K562 (cell line): ENCODE measurements at regions not wholly inside any gene's neighbourhood (a gene's known extent, or its start where the extent isn't known, plus 50 kb on each side); places are given as distances from the start of the nearest gene placed in this dataset.

Experiments
- ATAC-seq: fragments of 200-7000 bp; cut with Tn5 transposase; 3 replicates; pipeline ENCODE4 v1.9.1; 2020; ENCODE audit warnings: moderate library complexity
- BruUV-seq: library from RNA; stranded (reverse); fragments of 400-500 nt; replicated peaks from 2 replicates; lab custom pipeline; 2021; lab: Mats Ljungman, UMichigan
- CTCF ChIA-PET: fragments of 300-600 bp; formaldehyde crosslinking; extraction: SDS; loops from one replicate; lab custom pipeline; 2021; ENCODE audit warnings: low intra/inter-chr PET ratio; lab: Yijun Ruan, JAX
- POLR2A ChIA-PET: fragments of 300-600, 350-650 bp; sonication (Branson Sonifier 250); formaldehyde crosslinking; extraction: SDS; loops from one replicate; lab custom pipeline; 2021; ENCODE audit warnings: antibody characterized with exemption, inconsistent platforms; lab: Yijun Ruan, JAX
- DNase-seq, 4 experiments: peaks; one replicate each; pipeline versions ENCODE4 v3.0.0 to v3.0.0-alpha.2; 2011 to 2018; ENCODE audit warnings: low spot score in 3 of 4, mixed read lengths in 3 of 4; ENCODE audit errors: extremely low read depth in 1 of 4
- FAIRE-seq: peaks from 2 replicates; lab custom pipeline; 2011; peaks lifted over from hg19 to GRCh38; lab: Jason Lieb, UNC
- H2AFZ ChIP-seq: 2 replicates; pipeline ENCODE4 v1.6.0; 2011; ENCODE audit warnings: low read depth, low read length, control low read depth, inconsistent platforms
- H3K27ac ChIP-seq: fragments of 200-600 bp; 3 replicates; pipeline ENCODE4 v1.8.0; 2011; ENCODE audit warnings: low read depth, mild to moderate bottlenecking, control low read depth, inconsistent platforms, low read length, moderate library complexity, mixed read lengths; ENCODE audit errors: extremely low read depth
- H3K27me3 ChIP-seq, 2 experiments: fragments of 300-600 bp in 1 of 2; 2 replicates in 1 of 2; 3 replicates in 1 of 2; pipeline versions ENCODE4 v1.6.0 to v1.8.0; 2011; ENCODE audit warnings: inconsistent platforms in 2 of 2, low read length in 2 of 2, mild to moderate bottlenecking in 1 of 2, mixed read lengths in 1 of 2, moderate library complexity in 1 of 2; ENCODE audit not compliant: control insufficient read depth in 2 of 2, insufficient read depth in 2 of 2
- H3K36me3 ChIP-seq: fragments of 300-600 bp; 3 replicates; pipeline ENCODE4 v1.8.0; 2011; ENCODE audit warnings: mild to moderate bottlenecking, low read length, inconsistent platforms; ENCODE audit not compliant: control insufficient read depth, insufficient read depth
- H3K4me1 ChIP-seq, 2 experiments: fragments of 200-600 bp in 1 of 2; replicated peaks in 1 of 2; 2 replicates in 1 of 2; 3 replicates in 1 of 2; pipeline versions ENCODE4 v1.5.1 to v1.8.0; 2011; ENCODE audit warnings: inconsistent platforms in 2 of 2, low read length in 2 of 2, mild to moderate bottlenecking in 1 of 2, mixed read lengths in 1 of 2, moderate library complexity in 1 of 2; ENCODE audit not compliant: control insufficient read depth in 2 of 2, insufficient read depth in 2 of 2
- H3K4me2 ChIP-seq: 2 replicates; pipeline ENCODE4 v1.6.1; 2011; ENCODE audit warnings: low read length, control low read depth, inconsistent platforms, mixed read lengths; ENCODE audit not compliant: insufficient read depth
- H3K4me3 ChIP-seq: fragments of 200-600 bp; sonication (generic), shearing (Covaris generic); 2 replicates; pipeline ENCODE4 v1.5.1; 2016; ENCODE audit warnings: control low read depth, inconsistent platforms
- H3K79me2 ChIP-seq: fragments of 200-600 bp; 3 replicates; pipeline ENCODE4 v1.8.0; 2011; ENCODE audit warnings: low read length, inconsistent platforms; ENCODE audit not compliant: control insufficient read depth, insufficient read depth
- H3K9ac ChIP-seq, 2 experiments: 2 replicates each; pipeline versions ENCODE4 v1.6.0 to v1.6.1; 2011; ENCODE audit warnings: low read depth in 2 of 2, low read length in 2 of 2, control low read depth in 1 of 2, inconsistent platforms in 1 of 2, mild to moderate bottlenecking in 1 of 2, mixed read lengths in 1 of 2; ENCODE audit not compliant: insufficient read depth in 1 of 2
- H3K9me1 ChIP-seq: one replicate; pipeline ENCODE4 v1.6.0; 2011; ENCODE audit warnings: inconsistent platforms, mild to moderate bottlenecking, low read length, moderate library complexity; ENCODE audit not compliant: control insufficient read depth, insufficient read depth
- H3K9me3 ChIP-seq: replicated peaks from 2 replicates; pipeline ENCODE4 v1.5.1; 2011; ENCODE audit warnings: low read depth, low read length, inconsistent platforms; ENCODE audit not compliant: control insufficient read depth, insufficient read depth
- H4K20me1 ChIP-seq: replicated peaks from 2 replicates; pipeline ENCODE4 v1.6.1; 2011; ENCODE audit warnings: low read length, inconsistent platforms, mixed read lengths; ENCODE audit not compliant: control insufficient read depth, insufficient read depth
- DIDO1 ChIP-seq: fragments of 450-650 bp; IDR thresholded peaks from 2 replicates; pipeline ENCODE4 v1.6.1; 2016; ENCODE audit warnings: low read depth, missing biosample characterization, missing genetic modification characterization
- ESRRB ChIP-seq: fragments of 250-450 bp; sonication (Bioruptor Pico); IDR thresholded peaks from 2 replicates; pipeline ENCODE4 v1.5.0; 2020; ENCODE audit warnings: mild to moderate bottlenecking, moderate library complexity, borderline replicate concordance
- EWSR1 ChIP-seq: fragments of 450-650 bp; IDR thresholded peaks from 2 replicates; pipeline ENCODE4 v1.6.1; 2018; ENCODE audit warnings: borderline replicate concordance, mild to moderate bottlenecking, low read depth, moderate library complexity; ENCODE audit not compliant: partially characterized antibody
- SMARCB1 ChIP-seq: IDR thresholded peaks from 2 replicates; pipeline ENCODE4 v1.6.1; 2011; ENCODE audit warnings: improper control_type of control experiment, low read depth; ENCODE audit not compliant: insufficient read length
- SMARCC2 ChIP-seq: fragments of 450-650 bp; IDR thresholded peaks from 2 replicates; pipeline ENCODE4 v1.6.1; 2017; ENCODE audit warnings: antibody characterized with exemption, moderate library complexity, mild to moderate bottlenecking, low read depth
- SPI1 ChIP-seq: IDR thresholded peaks from 2 replicates; pipeline ENCODE4 v1.6.1; 2011; ENCODE audit warnings: low read depth, low read length, control low read depth, borderline replicate concordance
- ZBTB17 ChIP-seq: fragments of 450-650 bp; formaldehyde crosslinking; IDR thresholded peaks from 2 replicates; pipeline ENCODE4 v1.4.0; 2020; ENCODE audit warnings: mild to moderate bottlenecking
- ZNF224 ChIP-seq: sonication (generic); formaldehyde crosslinking; IDR thresholded peaks from 2 replicates; pipeline ENCODE4 v1.8.0; 2022; ENCODE audit warnings: mild to moderate bottlenecking, missing genetic modification reagents
- ZNF77 ChIP-seq: fragments of 250-450 bp; sonication (Bioruptor Pico); IDR thresholded peaks from 2 replicates; pipeline ENCODE4 v1.5.0; 2020
- WGBS: fragments of 100-300 bp; shearing (Covaris generic); methylation state at CpG from one replicate; pipeline ENCODE4 v1.1.6; 2016; ENCODE audit warnings: low coverage, mixed read lengths; ENCODE audit not compliant: insufficient coverage; ENCODE audit errors: missing lambda C conversion rate; 5-methylcytosine and 5-hydroxymethylcytosine counted together
- in situ Hi-C: fragments of 300-500 bp; cut with MboI; formaldehyde crosslinking; loops from 4 replicates; pipeline ENCODE4 v1.15.0; 2018; ENCODE audit warnings: inconsistent platforms, mixed read lengths
- intact Hi-C: fragments of 100-400 bp; cut with micrococcal nuclease; formaldehyde crosslinking; loops from 2 replicates; pipeline ENCODE4 v1.14.2; 2022
- TF ChIP-seq, protein P1 (sequence below): sonication (generic); formaldehyde crosslinking; IDR thresholded peaks from 2 replicates; pipeline ENCODE4 v1.8.0; 2022; ENCODE audit warnings: mild to moderate bottlenecking, missing genetic modification reagents

DNA sequence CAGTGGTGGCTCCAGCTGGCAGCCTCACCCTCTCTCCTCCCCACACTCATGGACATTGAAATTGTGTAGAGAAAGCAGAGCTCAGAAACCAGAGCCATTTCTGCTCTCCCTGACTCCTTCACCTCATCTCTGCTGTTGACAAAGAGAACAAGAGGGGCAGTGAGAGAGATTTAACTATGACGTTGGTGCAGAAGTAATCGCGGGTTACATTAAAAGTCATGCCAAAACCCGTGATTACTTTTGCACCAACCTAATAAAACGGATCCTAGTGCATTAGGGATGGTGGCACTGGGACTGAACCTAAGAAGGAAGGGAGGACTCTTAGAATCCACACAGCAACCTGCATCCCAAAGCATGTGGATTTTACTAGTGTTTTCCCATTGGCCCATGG, 113.3 kb upstream of the CDC42EP3 start:
- Histone ChIP-seq H3K4me2 (no peak overlapping the region), H3K9me3 (no peaks in the 10 kb centered on the region), H3K4me1 (no peaks in the 10 kb centered on the region; a peak in 1 of 5 replicates), H4K20me1 (no peaks in the 10 kb centered on the region), H3K9me1 (no peaks in the 10 kb centered on the region), H3K9ac (no peak overlapping the region), H3K79me2 (no peaks in the 10 kb centered on the region), H3K36me3 (no peaks in the 10 kb centered on the region), H3K27ac (no peak overlapping the region), H2AFZ (no peak overlapping the region), H3K4me3 (no peak overlapping the region), H3K27me3 (no peaks in the 10 kb centered on the region; a peak in 1 of 5 replicates)
- WGBS, result 3% methylated on average over 5 of the region's 5 CpGs
- ChIA-PET CTCF (no interaction called here), POLR2A (interaction anchor here (0.6 to 0.7 kb wide), 2 partner anchors 8 to 15 kb away, joined by 3 read pairs; no protein-coding TSS in a partner anchor)
- intact Hi-C loops, result no loop called here
- DNase-seq (no peak), ATAC-seq (no peak), FAIRE-seq (no peak)
- in situ Hi-C loops, result no loop called here
- no TSS peak for BruUV-seq
- no peak for TF ChIP-seq ZNF224 (CRISPR knock-in tag)
- TF ChIP-seq ZBTB17 (CRISPR knock-in tag), result no peak
- TF ChIP-seq EWSR1, result no peak
- TF ChIP-seq, protein P1, sequence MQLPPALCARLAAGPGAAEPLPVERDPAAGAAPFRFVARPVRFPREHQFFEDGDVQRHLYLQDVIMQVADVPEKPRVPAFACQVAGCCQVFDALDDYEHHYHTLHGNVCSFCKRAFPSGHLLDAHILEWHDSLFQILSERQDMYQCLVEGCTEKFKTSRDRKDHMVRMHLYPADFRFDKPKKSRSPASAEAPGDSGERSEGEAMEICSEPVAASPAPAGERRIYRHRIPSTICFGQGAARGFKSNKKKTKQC, result no peak
- no peak for TF ChIP-seq SMARCC2
- no peak for TF ChIP-seq DIDO1 (tag)
- no peak for TF ChIP-seq ESRRB
- TF ChIP-seq ZNF77 (CRISPR knock-in tag), result no peak
- no peak for TF ChIP-seq SPI1
- TF ChIP-seq SMARCB1, result no peak
